WERI-Rb-1 (cell line): ENCODE measurements at regions not wholly inside any gene's neighbourhood (a gene's known extent, or its start where the extent isn't known, plus 50 kb on each side); places are given as distances from the start of the nearest gene placed in this dataset.

Experiments used
- DNase-seq: peaks from one replicate; pipeline ENCODE4 v3.0.0-alpha.2; 2020
- H3K27ac ChIP-seq: fragments of 250-450 bp; sonication (Bioruptor Pico); 2 replicates; pipeline ENCODE4 v1.5.1; 2020; ENCODE audit warnings: mild to moderate bottlenecking, moderate library complexity
- H3K27me3 ChIP-seq: fragments of 250-450 bp; sonication (Bioruptor Pico); 2 replicates; pipeline ENCODE4 v1.5.1; 2021; ENCODE audit warnings: mild to moderate bottlenecking, low read depth, moderate library complexity; ENCODE audit not compliant: insufficient read depth, severe bottlenecking
- H3K36me3 ChIP-seq: fragments of 250-450 bp; sonication (Bioruptor Pico); 2 replicates; pipeline ENCODE4 v1.5.1; 2020; ENCODE audit warnings: mild to moderate bottlenecking, moderate library complexity
- H3K4me3 ChIP-seq: 2 replicates; pipeline ENCODE4 v1.5.1; 2011; ENCODE audit warnings: low read depth, mild to moderate bottlenecking, control low read depth, low read length
- H3K9me3 ChIP-seq: fragments of 250-450 bp; sonication (Bioruptor Pico); 2 replicates; pipeline ENCODE4 v1.5.1; 2021; ENCODE audit warnings: mild to moderate bottlenecking, moderate library complexity; ENCODE audit not compliant: severe bottlenecking
- TF ChIP-seq, protein P1 (sequence below): IDR thresholded peaks from 2 replicates; pipeline ENCODE4 v1.5.1; 2011; ENCODE audit warnings: low read depth, mild to moderate bottlenecking, control low read depth, inconsistent platforms, low read length

DNA sequence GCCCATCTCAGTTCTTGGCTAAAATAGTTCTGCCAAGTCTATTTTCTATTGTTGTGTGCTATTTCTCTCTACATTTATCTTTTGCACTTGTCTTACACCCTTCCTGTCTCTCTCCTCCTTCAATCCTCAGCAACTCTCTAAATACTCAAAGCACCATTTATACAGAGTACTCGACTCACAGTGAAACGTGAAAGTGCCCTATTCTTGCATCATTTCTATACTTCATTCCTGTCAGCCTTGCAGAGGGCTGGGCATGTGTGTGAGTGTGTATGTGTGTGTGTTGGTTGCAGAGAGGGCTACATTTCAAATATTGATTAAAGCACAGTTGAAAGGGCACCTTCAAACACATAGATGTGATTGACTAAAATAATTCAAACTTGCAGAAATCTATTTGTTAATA, 373.2 kb upstream of the MANEA start:
- TF ChIP-seq, protein P1, sequence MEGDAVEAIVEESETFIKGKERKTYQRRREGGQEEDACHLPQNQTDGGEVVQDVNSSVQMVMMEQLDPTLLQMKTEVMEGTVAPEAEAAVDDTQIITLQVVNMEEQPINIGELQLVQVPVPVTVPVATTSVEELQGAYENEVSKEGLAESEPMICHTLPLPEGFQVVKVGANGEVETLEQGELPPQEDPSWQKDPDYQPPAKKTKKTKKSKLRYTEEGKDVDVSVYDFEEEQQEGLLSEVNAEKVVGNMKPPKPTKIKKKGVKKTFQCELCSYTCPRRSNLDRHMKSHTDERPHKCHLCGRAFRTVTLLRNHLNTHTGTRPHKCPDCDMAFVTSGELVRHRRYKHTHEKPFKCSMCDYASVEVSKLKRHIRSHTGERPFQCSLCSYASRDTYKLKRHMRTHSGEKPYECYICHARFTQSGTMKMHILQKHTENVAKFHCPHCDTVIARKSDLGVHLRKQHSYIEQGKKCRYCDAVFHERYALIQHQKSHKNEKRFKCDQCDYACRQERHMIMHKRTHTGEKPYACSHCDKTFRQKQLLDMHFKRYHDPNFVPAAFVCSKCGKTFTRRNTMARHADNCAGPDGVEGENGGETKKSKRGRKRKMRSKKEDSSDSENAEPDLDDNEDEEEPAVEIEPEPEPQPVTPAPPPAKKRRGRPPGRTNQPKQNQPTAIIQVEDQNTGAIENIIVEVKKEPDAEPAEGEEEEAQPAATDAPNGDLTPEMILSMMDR: no peak
- H3K27me3 ChIP-seq: no peaks in the 10 kb centered on the region
- H3K4me3 ChIP-seq: no peak overlapping the region
- DNase-seq: no peak
- no peaks in the 10 kb centered on the region for H3K9me3 ChIP-seq
- H3K27ac ChIP-seq: no peak overlapping the region
- no peaks in the 10 kb centered on the region for H3K36me3 ChIP-seq

DNA sequence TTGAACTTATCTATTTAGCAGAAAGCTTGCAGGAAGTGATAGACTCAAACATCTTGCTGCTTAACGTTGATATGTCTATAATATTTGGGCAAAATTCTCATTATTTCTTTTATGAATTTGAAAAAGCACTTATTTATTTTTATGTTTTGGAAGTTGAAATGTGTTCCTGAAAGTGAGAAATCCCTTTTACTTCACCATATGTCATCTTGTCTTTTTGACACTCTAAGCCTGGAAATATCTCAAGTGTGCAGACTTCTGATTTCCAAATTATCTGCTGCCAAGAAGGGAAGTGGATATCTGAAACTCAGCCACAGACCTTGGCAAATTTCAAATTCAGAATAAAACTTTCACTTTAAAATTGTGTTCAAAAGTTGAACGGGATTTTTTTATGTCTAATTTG, 368.7 kb upstream of the MANEA start:
- DNase-seq: no peak

DNA sequence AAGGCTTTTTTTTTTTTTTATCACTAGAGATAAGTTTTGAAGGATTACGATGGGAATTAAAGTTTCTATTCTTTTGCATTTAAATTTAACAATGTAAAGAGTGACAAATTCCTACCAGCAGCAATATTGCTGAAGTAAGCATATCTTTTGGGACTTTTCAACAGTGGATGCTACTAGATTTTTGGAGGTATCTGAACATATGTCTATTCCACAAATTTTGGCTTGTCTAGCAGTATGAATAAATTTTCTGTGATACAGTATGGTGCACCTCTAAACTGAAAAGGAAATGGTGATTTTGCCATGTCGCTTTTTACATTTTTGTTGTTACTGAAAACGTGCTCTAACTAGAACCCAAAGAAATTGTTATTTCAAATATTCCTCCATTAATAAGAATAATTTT, 368.3 kb upstream of the MANEA start:
- TF ChIP-seq, protein P1: no peak
- no peaks in the 10 kb centered on the region for H3K36me3 ChIP-seq
- no peak overlapping the region for H3K4me3 ChIP-seq
- H3K27me3 ChIP-seq: no peaks in the 10 kb centered on the region
- no peak overlapping the region for H3K27ac ChIP-seq
- no peaks in the 10 kb centered on the region for H3K9me3 ChIP-seq
- DNase-seq: no peak

More for the DNA sequence above, 368.7 kb upstream of the MANEA start:
- no peak overlapping the region for H3K4me3 ChIP-seq
- no peaks in the 10 kb centered on the region for H3K27me3 ChIP-seq
- no peaks in the 10 kb centered on the region for H3K9me3 ChIP-seq
- TF ChIP-seq, protein P1: no peak
- H3K27ac ChIP-seq: no peak overlapping the region
- no peaks in the 10 kb centered on the region for H3K36me3 ChIP-seq

DNA sequence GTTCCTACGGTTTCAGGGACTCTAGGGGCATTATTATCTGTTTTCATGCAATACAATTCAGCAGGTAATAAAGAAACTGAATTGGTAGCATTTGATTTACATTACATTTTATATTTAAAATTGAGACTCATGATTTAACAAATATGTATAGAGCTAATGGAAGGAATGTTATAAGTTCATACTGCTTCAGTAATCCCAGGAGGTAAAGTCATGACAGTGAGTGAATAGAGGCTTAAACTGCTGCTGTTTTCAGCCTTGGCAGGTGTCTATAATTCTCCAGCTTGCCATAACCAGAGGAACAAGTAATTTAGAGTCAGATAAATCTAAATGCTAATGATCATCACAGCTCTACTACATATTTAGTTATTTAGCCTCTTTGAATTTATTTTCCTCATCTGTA, 360.8 kb upstream of the MANEA start:
- Histone ChIP-seq H3K36me3 (no peaks in the 10 kb centered on the region), H3K27me3 (no peaks in the 10 kb centered on the region), H3K4me3 (no peak overlapping the region), H3K9me3 (no peaks in the 10 kb centered on the region), H3K27ac (no peak overlapping the region)
- TF ChIP-seq, protein P1: no peak
- DNase-seq: no peak

DNA sequence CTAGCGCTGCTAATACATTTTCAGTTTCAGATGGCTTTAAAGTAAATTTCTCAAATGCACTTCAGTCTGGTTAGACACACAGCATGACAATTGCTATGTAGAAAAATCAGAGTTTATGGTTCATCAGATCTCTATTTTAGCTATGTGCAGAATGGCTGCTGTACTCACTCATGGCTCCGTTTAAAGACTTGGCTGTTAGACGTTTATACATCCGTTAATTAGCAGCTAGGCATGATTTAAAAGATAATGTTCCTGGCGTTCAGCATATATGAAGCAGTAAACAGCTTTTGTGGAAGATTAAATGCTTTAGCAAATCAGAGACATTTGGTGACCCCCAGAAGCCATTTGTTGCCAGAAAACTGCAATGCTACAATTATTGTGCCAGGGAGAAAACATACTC, 350.0 kb upstream of the MANEA start:
- DNase-seq: no peak
- H3K27ac ChIP-seq: no peak overlapping the region; the same call in 1 of the 2 replicates
- TF ChIP-seq, protein P1: no peak
- no peaks in the 10 kb centered on the region for H3K27me3 ChIP-seq
- no peaks in the 10 kb centered on the region for H3K36me3 ChIP-seq
- H3K4me3 ChIP-seq: 0 out of 2 replicates have a peak overlapping the region, but pooled peaks have one; percentile 0
- H3K9me3 ChIP-seq: no peaks in the 10 kb centered on the region

DNA sequence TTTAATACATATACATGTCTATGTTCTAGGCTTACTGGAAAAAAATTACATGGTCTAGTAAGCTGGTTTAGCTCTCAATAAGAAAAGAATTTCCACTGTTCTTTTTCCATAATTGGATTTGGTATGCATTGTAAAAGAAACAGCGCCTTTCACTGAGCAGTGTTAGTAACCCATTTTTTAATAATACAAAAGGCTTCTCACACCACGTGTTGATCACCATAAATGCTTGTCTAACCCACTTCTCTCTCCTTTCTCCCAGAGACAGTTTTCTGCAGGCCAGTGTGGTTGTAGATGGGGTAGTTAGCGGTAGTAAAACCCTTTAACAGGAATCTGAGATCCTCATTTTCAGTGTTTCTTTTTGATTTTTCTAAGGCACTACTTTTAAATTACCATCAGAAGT, 348.7 kb upstream of the MANEA start:
- Histone ChIP-seq H3K36me3 (no peaks in the 10 kb centered on the region), H3K27ac (no peak overlapping the region), H3K4me3 (no peak overlapping the region), H3K9me3 (no peaks in the 10 kb centered on the region), H3K27me3 (no peaks in the 10 kb centered on the region)
- no peak for DNase-seq
- TF ChIP-seq, protein P1: no peak
